ENCODE measurements at regions not wholly inside any gene's neighbourhood (a gene's known extent, or its start where the extent isn't known, plus 50 kb on each side); places are given as distances from the start of the nearest gene placed in this dataset.

DNA sequence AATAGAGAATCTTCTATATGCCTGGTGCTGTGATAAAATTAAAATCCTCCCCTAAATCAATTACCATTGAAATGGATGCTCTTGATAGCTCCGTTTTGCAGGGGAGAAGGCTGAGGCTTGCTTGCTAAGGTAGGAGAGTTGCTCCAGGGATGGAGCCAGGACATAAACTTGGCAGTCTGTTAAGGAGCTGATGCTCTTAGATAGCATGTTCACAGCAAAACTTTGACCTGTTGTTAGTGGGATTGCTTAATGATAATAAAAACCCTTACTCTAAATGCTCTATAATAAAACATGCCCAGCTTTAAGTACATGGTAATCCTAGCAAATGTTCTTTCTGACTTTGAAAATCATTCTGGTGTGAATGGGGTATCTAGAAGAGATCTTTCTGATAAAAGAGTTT, 228.4 kb upstream of the JAG1 start:
- TF ChIP-seq, protein P1, sequence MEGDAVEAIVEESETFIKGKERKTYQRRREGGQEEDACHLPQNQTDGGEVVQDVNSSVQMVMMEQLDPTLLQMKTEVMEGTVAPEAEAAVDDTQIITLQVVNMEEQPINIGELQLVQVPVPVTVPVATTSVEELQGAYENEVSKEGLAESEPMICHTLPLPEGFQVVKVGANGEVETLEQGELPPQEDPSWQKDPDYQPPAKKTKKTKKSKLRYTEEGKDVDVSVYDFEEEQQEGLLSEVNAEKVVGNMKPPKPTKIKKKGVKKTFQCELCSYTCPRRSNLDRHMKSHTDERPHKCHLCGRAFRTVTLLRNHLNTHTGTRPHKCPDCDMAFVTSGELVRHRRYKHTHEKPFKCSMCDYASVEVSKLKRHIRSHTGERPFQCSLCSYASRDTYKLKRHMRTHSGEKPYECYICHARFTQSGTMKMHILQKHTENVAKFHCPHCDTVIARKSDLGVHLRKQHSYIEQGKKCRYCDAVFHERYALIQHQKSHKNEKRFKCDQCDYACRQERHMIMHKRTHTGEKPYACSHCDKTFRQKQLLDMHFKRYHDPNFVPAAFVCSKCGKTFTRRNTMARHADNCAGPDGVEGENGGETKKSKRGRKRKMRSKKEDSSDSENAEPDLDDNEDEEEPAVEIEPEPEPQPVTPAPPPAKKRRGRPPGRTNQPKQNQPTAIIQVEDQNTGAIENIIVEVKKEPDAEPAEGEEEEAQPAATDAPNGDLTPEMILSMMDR (IDR thresholded peaks at IDR 0.05), result no peak
- no peak for TF ChIP-seq POLR2A (IDR thresholded peaks at IDR 0.05)

Measured in lower leg skin (tissue), 3 donors.